ENCODE measurements at regions not wholly inside any gene's neighbourhood (a gene's known extent, or its start where the extent isn't known, plus 50 kb on each side); places are given as distances from the start of the nearest gene placed in this dataset.

DNA sequence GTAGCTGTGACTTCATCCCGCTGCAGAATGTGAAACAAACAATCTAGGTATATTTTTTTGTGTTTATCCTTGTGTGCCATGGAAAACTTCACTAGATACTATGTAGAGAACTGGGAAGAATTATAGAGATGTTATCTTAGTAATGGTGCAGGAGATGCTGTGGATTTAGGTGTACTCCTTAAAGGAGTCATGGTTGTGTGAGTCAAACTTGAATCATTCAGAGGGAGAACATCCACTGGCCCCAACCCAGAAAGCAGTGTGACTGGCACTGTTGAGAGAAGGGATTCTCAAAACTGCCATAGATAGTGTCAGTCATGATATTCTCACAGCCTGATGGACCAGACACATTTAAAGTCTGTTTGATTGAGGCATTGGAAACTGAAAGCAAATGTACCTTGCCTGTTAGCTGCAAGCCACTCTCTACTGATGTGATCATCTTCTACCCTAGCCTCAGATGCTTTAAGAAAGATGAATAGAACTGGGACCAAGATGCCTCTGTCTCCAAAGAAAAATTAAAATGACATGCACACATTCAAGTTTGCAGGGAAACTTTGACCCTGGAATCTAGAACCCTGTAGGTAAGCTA is 754.6 kb downstream of the MRPL39 start:
- POLR2A ChIA-PET (ENCODE audit: unreplicated experiment) = no interaction called here
- ATAC-seq (ENCODE audit: low read depth) = no peak
- no peak overlapping the region for H3K9ac ChIP-seq (ENCODE audit: low read depth, low read length)
- H4K20me1 ChIP-seq (ENCODE audit: insufficient read depth, low read length) = no peaks in the 10 kb centered on the region
- WGBS, 2 experiments (ENCODE audit: extremely low coverage in 2 of 2, insufficient read length in 1 of 2) = no CpG with 5 or more reads among the region's 1 CpG
- no peak overlapping the region for H3K56ac ChIP-seq (ENCODE audit: extremely low read depth, insufficient read depth, low read length)
- H3K23ac ChIP-seq (ENCODE audit: low read depth, low read length) = no peak overlapping the region
- intact Hi-C loops (cut with micrococcal nuclease) = no loop called here
- H3K27ac ChIP-seq (ENCODE audit: insufficient read depth, low read length) = no peak overlapping the region
- no peak overlapping the region for H2BK20ac ChIP-seq (ENCODE audit: low read depth, low read length)
- no peak overlapping the region for H2AFZ ChIP-seq (replicated peaks; ENCODE audit: low read length, poor library complexity)
- no peak overlapping the region for H2AK9ac ChIP-seq (replicated peaks; ENCODE audit: low read depth, low read length, poor library complexity)
- no peaks in the 10 kb centered on the region for H3K9me3 ChIP-seq (ENCODE audit: control insufficient read depth, insufficient read depth, low read length)
- no peak overlapping the region for H3K14ac ChIP-seq (replicated peaks; ENCODE audit: low read depth, low read length)
- H3K18ac ChIP-seq (ENCODE audit: low read depth, low read length) = no peak overlapping the region
- H4K8ac ChIP-seq (ENCODE audit: low read depth in 2 of 2, low read length in 2 of 2) = no peak overlapping the region
- H2BK15ac ChIP-seq (ENCODE audit: low read depth, low read length) = no peak overlapping the region
- H2BK5ac ChIP-seq (ENCODE audit: low read depth, low read length, poor library complexity, severe bottlenecking) = no peak overlapping the region
- no peak for DNase-seq
- no peaks in the 10 kb centered on the region for H3K9me1 ChIP-seq (ENCODE audit: insufficient read depth, low read length)
- no peak overlapping the region for H2BK120ac ChIP-seq (ENCODE audit: low read depth, low read length)
- no peaks in the 10 kb centered on the region for H3K36me3 ChIP-seq (ENCODE audit: control insufficient read depth, insufficient read depth, low read length)
- H3K79me1 ChIP-seq (ENCODE audit: low read depth in 1 of 2, low read length in 2 of 2) = no peaks in the 10 kb centered on the region
- no peaks in the 10 kb centered on the region for H3K4me1 ChIP-seq (ENCODE audit: control insufficient read depth, insufficient read depth, low read length)
- no peak overlapping the region for H3K4me3 ChIP-seq (ENCODE audit: insufficient read depth, low read depth, low read length)
- in situ Hi-C loops (cut with MboI; ENCODE audit: low sequenced_read_pairs) = no loop called here
- BruUV-seq (replicated peaks) = no TSS peak
- no peak overlapping the region for H3K4me2 ChIP-seq (ENCODE audit: low read depth, low read length)
- no peak overlapping the region for H2AK5ac ChIP-seq (ENCODE audit: low read depth, low read length)
- CTCF ChIA-PET = no interaction called here
- H4K5ac ChIP-seq (ENCODE audit: low read depth, low read length) = no peak overlapping the region
- dilution Hi-C loops (cut with HindIII; ENCODE audit: low sequenced_read_pairs, unreplicated experiment) = no loop called here
- H3K4ac ChIP-seq (ENCODE audit: low read depth, low read length) = no peak overlapping the region
- TF ChIP-seq RAD21 (IDR thresholded peaks at IDR 0.05; ENCODE audit: low read length) (no peak), MAZ (IDR thresholded peaks at IDR 0.05; ENCODE audit: borderline replicate concordance, low read depth, low read length) (no peak), MXI1 (IDR thresholded peaks at IDR 0.05; ENCODE audit: borderline replicate concordance, low read depth, low read length) (no peak), RCOR1 (IDR thresholded peaks at IDR 0.05; ENCODE audit: insufficient replicate concordance, low read length) (no peak), NFE2L2 (IDR thresholded peaks at IDR 0.05; ENCODE audit: low read depth, low read length) (no peak), POLR2A (IDR thresholded peaks at IDR 0.05; ENCODE audit: low read depth, low read length) (no peak), ELK1 (IDR thresholded peaks at IDR 0.05; ENCODE audit: borderline replicate concordance, low read depth, low read length) (no peak), SMC3 (IDR thresholded peaks at IDR 0.05; ENCODE audit: low read depth, low read length) (no peak), USF2 (IDR thresholded peaks at IDR 0.05; ENCODE audit: low read depth, low read length) (no peak), FOS (IDR thresholded peaks at IDR 0.05; ENCODE audit: low read depth, low read length) (no peak)
- H3K27me3 ChIP-seq (ENCODE audit: control insufficient read depth, insufficient read depth, low read length) = no peaks in the 10 kb centered on the region
- H4K91ac ChIP-seq (ENCODE audit: insufficient read depth, low read depth, low read length) = no peak overlapping the region

Measured in IMR-90 (cell line).